NCI-H345 treated with DMSO at 0.1 percent for 48 hours (cell line): ENCODE measurements at regions not wholly inside any gene's neighbourhood (a gene's known extent, or its start where the extent isn't known, plus 50 kb on each side); places are given as distances from the start of the nearest gene placed in this dataset.

Experiments
- DNase-seq: peaks from one replicate; lab custom pipeline; 2025; ENCODE audit not compliant: unreplicated experiment; lab: John Stamatoyannopoulos, UW

DNA sequence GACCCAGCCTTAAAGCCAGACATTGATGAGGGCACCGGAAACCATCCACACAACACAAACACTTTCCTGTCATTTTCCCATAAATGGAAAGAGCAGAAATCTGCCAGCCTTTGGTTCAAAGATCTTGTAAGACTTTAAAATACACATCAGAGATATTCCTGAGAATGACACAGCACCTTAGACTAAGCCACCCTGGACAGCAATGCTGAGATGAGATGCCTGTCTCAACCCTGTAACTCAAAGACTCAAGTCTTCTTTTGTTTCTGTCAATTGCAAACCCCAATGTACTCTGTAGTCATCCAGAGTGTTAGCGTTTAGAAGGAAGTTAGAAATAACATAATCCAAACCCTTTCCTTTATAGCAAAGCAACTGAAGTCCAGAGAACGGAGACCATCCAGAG is 119.2 kb downstream of the CCNA1 start:
- no peak for DNase-seq

DNA sequence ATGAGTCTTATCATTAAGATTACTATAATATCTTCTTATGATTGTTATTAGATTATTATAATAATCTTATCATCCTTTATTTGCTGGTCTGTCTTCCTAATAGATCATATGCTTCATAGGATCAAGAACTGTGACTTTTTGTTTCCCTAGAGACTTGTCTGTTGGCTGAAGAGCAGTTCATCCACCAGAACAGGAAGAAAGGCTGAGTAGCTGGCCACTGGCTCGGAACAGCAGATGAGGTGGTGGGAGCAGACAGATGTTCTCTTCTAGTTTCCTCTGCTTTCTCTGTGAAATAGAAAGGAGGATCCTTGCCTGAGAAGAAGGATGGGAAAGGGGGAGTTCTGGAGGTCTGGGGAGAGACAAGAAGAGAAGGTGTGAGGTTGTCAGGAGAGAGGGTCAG is 120.0 kb downstream of the CCNA1 start:
- no peak for DNase-seq

DNA sequence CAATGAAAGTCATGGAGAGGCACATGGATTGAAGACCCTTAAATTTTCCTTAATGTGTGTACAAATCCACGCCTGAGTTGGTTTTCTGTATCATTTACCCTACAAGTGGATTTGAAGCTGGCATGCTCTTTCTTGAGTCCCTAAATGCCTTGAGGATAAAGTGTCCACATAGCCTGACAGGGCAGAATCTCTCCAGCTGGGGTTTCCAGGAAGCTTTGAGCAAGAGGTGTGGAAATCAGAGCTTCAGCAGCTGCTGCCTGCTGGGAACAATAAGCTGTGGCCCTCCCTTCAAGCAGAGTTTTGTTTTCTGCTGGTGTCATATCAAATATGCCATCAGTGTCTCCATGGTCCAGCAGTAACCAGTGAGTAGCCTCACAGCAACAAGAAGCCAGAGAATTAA is 120.3 kb upstream of the SERTM1 start:
- no peak for DNase-seq

DNA sequence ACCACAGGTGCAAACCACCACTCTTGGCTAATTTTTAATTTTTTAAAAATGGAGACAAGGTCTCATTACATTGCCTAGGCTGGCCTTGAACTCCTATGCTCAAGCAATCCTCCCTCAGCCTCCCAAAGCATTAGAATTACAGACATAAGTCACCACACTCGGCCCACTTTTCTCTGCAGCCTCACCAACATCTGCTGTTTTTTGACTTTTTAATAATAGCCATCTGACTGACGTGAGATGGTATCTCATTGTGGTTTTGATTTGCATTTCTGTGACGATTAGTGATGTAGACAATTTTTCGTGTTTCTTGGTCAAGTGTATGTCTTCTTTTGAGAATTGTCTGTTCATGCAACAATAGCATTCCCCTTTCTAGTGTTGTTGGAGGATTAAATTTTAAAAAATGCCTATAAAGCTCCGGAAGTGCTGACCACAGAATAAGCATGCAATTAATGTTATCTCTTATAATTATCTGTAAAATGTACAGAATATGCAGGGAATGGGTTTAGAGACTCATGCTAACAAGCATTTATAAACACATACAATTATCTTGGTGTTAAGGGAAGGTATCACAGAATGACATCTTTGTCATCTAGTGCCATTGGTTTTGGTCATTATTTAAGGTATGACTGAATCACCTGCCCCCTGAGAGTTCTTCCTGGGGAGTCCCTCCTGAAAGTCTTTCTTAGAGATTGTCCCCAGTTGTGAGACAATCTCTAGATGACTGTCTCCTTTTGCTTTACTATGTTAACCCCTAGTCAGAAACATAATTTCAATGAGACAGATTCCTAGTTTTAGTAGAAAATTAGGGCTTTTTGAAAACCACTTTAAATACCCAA is 118.5 kb upstream of the SERTM1 start:
- no peak for DNase-seq

DNA sequence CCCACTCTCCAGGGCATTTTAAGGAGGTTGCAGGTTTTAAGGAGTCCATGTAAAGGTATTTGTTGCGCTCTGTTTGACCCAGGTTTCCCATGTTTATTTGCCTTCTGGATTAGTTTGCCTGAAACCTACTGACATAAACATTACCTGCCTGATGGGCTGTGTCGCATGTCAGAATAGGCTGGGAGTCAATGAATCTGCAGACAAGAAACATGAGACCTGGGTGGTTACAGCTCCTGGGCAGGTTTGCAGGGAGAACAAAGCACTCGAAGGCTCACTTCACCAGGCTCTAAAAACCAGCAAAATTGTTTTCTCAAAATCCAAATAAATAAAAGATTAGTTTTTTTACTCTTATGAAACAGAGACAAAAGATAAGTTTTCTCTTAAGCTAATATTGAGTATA is 114.4 kb upstream of the SERTM1 start:
- DNase-seq: no peak

- DNase-seq: no peak
Measured at GRCh38 chr13:36567485-36567884, 106.3 kb upstream of the SERTM1 start.

DNA sequence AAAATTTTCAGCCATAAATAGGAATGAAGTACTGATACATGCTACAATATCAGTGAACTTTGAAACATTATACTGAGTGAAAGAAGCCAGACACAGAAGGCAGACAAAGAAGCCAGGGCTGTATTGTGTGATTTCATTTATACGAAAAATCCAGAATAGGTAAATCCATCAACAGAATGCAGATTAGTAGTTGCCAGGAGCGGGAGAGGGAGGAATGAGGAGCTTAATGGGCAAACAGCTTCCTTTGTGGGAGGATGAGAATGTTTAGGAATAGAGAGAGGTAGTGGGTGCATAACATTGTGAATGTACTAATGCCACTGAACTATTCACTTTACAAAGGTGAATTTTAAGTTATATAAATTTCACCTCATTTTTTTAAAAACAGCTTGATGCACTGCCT is 103.3 kb upstream of the SERTM1 start:
- DNase-seq: no peak

GRCh38 chr13:36571444-36571843 is 102.4 kb upstream of the SERTM1 start:
- no peak for DNase-seq

DNA sequence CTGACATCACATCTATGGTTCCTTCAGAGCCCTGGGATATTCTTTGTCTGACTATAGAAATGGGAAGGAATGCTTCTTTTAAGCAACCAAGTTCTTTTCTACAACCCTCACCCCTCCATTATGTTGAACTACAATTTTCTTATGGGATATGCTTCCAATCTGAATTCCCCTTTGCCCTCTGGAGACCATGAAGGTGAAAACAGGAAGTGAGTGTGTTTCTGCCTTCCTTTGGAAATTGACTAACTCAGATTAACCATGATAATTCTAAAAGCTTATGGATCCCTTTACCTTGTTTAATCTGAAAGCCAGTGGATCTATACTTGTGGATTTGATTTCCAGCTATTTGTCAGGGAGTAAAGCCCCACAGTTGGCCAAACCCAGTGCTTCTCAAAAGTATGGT is 90.8 kb upstream of the SERTM1 start:
- no peak for DNase-seq

- DNase-seq: no peak
Measured at GRCh38 chr13:36599641-36600040, 74.2 kb upstream of the SERTM1 start.

DNA sequence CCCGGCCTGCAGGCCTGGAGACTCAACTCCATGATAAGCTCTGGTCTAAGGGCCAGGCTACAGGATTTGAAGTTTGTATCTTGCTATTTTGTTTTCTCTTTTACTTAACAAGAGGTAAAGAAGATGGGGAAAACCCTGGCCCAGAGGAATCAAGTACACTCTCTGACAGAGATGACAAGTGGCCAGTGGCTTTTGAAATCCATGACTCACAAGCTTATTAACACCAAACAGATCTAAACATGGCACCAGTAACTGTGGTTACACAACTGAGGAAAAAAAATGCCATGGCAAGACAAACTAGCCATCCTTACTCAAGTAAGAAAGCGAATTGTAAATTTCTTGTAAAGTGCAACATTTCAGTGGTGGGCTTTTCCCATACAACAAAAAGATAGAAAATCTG is 72.6 kb upstream of the SERTM1 start:
- no peak for DNase-seq

DNA sequence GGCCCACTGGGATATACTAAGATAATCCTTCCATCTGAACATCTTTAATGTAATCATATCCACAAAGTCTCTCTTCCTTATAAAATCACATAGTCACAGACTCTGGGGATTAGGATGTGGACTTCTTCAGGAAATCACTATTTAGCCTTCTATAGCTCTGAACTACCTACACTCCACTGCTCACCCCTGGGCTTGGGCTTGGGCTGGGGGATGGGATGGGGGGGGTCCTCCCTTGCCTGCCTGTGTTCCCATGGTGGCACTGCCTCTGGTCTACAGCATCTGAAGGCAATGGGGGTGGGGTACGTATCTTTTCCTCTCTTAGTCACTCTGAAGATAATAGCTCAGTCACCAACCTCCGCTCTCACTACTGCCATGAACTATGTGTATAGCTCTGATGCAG is 67.8 kb upstream of the SERTM1 start:
- no peak for DNase-seq

DNA sequence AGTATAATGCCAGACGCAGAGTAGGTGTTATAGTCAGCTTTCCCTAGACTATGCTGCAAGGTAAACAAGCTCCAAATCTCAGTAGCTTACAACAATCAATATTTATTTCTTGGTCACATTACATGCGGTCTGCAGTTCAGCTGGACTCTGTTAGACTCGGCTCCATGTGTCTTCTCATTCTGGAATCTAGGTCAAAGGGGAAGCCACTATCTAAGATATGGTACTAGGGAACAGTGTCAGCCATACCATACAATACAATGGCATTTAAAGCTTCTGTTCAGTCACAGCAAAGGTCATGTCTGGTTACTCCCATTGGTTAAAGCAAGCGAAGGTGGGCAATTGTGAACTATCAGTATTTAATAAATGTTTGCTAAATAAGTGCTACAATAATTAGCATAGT is 65.3 kb upstream of the SERTM1 start:
- DNase-seq: no peak

DNA sequence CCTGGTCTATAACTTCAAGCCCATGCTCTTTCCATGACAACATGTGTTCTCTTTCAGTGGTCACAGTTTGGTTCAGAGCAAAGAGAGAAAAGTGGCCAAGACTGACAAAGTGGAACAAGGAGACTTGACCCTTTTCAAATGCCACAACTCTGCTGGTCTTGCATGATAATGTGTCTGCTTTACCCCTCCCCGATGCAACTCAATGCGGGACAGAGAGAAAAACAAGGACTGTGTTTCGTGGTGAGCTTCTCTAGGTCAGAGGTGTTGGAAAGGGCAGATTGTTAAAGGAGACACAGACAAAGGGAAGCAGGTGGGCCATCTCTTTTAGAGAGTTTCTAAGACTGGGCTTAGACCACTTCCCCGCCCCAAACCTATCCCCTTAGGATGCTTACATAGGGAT is 61.6 kb upstream of the SERTM1 start:
- no peak for DNase-seq

GRCh38 chr13:36616706-36617105 is 57.1 kb upstream of the SERTM1 start:
- DNase-seq: no peak

DNA sequence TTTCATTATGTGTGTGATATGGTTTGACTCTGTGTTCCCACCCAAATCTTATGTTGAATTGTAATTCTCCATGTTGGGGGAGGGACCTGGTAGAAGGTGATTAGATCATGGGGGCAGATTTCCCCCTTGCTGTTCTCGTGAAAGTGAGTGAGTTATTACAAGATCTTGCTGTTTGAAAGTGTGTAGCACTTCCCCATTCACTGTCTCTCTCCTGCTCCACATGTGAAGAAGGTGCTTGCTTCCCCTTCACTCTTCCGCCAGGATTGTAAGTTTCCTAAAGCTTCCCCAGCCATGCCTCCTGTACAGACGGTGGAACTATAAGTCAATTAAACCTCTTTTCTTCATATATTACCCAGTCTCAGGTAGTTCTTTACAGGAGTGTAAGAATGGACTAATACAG is 54.3 kb upstream of the SERTM1 start:
- DNase-seq: no peak
